Germinal center (tissue), 1 donor: ENCODE measurements at regions not wholly inside any gene's neighbourhood (a gene's known extent, or its start where the extent isn't known, plus 50 kb on each side); places are given as distances from the start of the nearest gene placed in this dataset.

Experiments used
- DNase-seq: peaks from one replicate; pipeline ENCODE4 v3.0.0; 2012; ENCODE audit warnings: mixed read lengths, low spot score

DNA sequence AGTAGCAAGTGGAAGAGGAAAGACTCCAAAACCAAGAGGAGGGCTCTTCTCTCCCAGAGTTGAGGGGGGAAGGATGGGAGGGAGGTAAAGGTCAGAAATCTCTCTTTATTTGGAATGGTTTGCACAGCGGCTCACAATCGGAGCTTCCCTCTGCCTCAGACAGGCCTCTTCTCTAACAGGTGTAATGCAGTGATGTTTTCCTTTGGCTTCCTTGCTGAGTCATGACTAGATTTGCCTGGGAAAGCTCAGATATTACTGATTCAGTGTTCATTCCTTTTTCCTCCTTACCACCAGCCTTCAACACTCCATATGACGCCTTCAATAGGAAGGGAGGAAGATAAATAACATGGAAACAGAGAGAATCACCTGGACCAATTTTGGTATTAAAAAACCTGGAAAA lies 136.6 kb downstream of the RNF152 start:
- DNase-seq: no peak

DNA sequence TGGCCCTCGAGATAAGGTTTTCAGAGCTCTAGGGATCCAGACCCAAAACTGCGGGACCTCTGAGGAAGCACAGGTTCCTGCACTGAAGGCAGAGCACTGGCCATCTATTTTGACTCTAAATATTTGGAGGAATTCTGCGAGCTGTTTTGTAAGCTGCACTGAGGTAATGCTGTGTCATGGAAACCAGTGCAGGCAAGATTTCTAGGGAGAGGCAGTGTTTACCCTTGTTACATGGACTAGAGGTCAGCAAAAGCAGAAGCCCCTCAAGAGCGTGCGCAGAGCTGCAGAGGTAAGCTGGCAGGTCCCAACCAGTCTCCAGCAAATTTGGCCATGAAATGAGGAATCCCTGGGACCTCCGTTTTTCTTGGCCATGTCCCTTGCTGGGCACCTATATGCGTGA lies 137.3 kb downstream of the RNF152 start:
- DNase-seq: no peak

DNA sequence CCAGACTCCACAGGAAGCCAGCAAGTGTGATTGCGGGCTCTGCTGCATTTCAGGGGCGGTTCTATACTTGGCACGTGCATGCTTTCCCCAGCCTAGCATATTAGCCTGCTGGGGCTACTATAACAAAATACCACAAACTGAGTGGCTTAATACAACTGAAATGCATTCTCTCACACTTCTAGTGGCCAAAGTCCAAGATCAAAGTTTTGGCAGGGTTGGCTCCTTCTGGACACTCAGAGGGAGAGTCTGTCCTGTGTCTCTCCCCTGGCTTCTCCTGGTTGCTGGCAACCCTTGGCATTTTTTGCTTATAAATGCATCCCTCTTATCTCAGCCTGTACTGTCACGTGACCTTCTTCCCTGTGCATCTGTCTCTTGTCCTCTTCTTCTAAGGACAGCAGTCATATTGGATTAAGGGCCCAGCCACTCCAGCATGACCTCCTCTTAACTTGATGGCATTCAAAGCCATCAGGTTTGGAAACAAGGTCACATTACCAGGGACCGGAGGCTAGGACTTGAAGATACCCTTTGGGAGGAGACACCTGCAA lies 138.7 kb downstream of the RNF152 start:
- DNase-seq: no peak

DNA sequence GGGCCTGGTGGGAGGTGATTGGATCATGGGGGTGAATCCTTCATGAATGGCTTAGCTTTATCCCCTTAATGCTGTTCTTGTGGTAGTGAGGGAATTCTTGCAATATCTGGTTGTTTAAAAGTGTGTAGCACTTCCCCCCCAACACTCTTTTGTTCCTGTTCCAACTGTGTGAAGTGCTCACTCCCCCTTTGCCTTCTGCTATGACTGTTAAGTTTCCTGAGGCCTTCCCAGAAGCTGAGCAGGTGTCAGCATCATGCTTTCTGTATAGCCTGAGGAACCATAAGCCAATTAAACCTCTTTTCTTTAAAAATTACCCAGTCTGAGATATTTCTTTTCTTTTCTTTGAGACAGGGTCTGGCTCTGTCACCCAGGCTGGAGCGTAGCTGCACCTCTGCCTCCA lies 139.4 kb downstream of the RNF152 start:
- DNase-seq: no peak

DNA sequence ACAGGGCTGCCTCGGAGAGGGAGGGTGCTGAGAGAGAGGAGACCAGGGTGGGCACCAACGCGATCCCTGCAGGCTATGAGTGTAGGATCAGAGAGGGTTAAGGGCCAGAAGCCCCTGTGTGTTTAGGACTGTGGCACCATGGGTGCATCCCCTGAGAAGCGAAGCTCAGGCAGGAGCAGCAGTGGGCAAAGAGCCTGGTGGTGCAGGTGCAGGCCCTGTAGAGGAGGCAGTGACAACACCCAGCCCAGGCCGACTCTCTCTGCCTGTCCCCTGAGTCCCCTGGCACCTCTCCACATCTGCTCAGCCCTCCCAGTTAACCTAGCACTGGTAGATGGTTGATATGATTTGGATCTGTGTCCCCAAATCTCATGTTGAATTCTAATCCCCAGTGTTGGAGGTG lies 139.8 kb downstream of the RNF152 start:
- DNase-seq: no peak

DNA sequence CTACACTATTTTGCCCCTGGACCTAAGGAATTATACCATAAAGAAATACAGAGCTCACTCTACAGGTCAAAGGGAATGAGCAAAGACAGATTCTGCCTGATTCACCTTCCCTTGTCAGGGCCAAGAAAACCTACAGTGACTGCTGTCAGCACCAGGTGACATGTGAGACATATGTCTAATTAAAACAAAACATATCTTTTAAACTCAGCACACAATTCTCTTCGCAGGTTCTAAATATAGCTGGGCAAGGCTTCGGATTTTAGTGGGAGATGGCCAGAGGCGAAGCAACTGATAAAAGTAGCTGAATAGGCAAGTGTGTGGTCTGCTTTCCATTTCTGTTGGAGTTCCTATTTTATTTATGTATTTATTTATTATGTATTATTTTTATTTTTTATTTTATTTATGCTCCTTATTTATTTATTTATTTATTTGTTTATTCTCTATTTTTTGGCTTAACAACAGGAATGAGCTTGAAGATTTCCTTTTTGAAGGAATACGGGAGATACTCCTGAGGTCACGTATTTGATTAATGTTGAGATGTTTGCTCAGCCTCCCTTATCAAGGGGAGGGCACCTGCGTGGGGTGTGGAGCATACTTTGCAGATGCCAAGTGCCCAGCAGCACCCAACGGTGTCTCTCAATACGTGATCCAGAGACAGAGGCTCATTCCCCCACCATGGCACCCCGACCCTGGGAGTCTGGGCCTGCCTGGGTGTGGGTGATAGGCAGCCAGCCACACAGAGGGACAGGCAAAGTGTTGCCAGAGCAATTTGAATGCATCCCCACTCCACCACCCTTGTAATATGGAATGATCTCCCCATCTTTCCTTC lies 141.8 kb downstream of the RNF152 start:
- DNase-seq: no peak

DNA sequence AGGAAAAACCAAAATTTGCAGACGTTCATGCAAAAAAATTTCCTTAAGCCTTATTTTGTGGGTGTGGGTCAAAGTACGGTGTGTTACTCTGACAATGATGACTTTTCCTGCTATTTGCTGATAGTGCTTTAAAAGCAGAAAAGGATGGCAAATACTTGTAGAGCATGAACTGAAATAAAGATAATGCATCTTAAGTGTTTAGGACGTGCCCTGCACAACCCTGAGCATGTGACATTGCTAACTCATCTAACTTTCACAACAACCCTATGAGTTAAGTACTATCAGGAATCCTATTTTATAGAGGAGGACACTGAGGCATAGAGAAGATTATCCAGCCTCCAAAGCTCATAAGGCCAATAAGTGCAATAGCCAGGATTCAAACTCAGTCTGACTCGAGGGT lies 143.3 kb downstream of the RNF152 start:
- DNase-seq: no peak

DNA sequence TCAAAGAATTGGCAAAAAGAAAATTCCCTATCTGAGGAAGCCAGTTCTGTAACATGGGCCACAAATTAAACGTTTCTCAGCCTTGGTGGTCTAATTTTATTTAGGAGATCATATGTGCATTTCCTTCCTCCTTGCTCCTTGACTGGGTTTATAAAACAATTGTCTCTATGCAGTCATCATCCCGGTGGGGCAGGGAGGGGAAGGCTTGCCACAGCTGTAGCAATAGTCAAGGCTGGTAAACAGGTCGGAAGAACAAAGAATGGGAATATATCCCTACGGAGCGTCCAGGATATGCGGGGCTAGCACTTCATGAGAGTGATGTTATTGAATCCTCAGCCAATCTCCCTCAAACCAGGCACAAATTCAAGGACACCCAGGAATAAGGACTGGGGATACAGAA lies 143.8 kb downstream of the RNF152 start:
- no peak for DNase-seq

DNA sequence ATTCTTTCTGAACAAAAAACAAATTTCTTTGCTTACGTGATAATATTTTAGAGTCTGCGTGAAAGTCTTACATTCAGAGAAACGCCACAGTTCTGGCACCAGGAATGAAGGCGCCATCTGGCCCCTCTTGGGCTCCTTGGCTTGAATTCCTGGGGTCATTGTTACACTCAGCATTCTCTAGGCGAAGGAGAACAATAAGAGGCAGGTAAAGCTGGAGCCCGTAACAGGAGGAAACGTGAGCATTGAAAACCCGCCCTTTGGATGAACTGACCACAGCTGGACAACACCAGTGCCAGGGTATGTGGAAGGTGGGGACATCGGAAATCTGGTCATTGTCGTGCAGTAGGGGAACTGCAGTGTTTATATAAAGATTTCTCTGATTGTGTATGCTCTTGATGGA lies 144.8 kb downstream of the RNF152 start:
- DNase-seq: no peak

DNA sequence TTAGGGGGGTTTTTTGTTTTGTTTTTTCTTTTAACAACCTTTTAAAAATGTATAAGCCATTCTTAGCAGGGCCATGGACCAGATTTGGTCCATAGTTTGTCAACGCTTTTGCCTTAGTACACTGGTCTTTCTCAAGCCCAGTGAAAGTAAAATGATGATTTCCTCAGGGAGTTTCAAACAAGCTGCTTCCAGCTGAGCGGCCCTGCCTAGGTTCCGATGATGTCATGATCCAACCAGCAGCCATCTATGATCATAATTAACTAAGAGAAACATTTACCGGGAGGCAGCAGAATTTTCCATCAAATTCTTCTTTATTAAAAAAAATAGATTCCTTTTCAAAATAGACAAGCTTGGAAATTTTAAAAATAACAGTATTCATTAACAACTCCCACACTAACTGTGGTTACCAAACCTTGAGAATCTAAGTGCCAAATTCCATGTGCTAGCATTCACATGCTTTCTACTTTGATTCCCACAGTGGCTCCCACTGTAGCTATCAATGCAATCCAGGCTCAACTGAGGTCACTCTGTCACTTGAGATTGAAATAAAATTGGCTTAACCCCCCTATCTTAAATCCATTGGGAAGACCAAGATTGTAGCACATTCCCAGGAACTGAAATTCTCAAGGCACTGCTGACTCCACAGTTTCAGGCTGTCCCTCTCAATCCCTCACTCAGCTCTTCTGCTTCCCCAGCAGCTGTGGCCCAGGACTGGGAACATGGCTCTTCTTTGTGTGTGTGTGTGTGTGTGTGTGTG lies 148.9 kb downstream of the RNF152 start:
- DNase-seq: no peak

DNA sequence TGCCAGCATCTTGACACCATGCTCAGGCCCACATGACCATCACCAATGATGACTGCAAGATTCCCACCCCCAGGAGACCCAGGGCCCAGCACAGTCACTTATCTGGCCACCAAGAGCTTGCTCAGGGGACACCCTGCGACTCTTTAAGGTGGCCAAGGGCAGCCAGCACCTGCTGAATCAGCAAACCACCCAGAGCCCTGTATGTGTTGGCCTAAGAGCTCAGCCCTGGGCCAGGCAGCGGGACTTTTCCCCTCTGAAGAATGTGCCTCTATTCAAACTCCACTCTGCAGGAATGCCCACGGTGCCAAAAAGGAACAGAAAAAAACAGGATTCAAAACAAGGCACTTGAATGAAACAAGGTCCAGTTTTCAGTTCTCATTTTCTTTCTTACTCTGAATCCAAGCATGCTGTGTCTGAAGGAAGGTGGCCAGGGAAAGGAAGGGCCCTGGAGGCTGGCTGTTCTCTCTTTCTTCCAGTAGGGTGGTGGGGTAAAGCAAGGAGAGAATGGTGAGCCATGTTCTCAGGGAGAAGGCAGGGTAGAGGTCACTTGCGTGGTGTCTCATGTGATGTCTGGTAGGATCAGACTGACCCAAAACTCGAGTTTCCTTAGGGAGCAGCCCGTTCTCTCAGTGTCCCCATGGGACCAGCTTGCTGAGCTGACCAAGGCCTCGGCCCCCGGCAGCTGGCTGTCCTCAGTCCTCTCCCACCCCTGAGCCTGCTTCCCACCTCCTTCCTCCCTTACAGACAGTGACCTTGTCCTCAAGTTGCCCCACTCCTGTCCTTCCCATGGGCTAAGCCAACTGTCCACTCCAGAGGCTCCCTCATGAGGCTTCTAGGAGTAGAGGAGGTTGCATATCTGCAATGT lies 150.0 kb downstream of the RNF152 start:
- no peak for DNase-seq

DNA sequence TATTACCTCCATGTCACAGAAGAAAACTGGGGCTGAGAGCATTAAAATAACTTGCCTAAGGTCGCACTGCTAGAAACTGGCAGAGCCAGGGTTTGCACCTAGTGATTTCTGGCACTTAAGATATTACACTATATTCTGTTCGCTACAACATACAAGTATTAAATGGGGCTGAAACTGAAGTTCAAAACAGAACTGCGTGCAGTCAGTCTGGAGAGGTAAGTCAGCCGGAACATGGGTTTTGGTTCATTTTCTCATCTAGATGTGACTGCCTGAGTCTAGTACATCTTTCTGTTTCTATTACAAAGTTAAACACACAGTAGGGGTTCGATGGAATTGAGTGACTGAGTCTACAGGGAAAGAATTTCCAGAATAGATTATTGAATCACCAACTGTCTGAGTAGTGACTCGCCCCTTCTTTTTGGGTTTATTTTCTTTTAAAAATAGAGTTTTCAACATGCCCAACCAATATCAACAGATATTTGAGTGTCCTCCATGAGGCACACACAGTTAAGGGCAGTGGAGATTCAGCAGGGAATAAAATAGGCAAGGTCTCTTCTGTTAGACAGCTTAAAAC lies 150.8 kb downstream of the RNF152 start:
- no peak for DNase-seq

DNA sequence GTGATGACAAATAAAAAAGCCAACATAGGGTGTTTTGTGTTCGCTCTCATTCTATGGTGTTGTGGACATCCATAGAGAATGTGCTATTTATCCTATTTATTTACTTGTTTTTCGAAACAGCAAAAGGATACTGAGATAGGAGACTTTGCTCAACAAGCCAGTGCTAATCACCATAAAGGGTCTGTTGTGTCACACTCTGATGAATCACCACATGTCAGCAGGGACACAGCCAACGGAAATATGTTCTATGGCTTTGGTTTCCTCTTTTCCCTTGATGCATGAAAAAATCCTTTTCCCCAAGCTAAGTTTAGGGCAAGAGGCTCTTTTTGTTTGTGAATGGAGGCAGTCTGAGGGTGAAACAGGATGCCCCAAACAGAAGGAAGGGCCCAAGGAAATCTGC lies 154.3 kb downstream of the RNF152 start:
- DNase-seq: no peak

DNA sequence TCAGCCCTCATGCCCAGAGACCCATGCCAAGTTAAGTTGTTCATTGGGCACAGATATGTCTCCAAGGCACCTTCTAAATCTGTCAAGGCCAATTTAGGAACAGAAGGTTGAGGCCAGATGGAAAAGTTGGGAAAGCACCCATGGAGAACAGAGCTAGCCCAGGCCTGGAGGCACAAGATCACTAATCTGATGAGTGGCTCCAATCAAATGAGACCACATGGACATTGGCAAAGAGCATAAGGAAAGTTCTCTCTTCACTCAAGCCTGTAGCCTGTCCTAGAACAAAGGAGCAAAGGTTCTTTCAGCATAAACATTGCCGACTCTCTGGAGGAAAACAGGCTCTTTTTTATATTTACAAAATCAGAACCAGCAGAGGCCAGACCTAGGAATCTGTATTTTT lies 154.8 kb downstream of the RNF152 start:
- no peak for DNase-seq

DNA sequence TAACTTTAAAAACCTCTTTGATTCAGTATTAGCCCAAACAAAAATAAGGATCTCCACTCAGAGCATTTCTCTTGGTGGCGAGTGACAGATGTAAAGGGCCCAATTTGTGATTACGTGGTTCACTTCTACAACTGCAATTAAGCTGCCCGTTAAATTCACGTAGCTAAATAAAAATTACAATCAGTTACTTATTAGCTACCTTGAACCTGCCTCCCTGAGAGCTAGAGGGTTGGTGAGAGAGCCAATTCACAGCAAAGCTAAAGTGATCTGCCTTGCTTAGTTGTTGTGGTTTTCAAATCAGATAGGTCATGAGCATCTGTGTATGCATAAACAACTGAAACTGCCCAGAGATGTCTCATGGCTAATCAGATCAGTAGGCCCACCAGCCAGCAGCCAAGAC lies 156.7 kb downstream of the RNF152 start:
- no peak for DNase-seq

DNA sequence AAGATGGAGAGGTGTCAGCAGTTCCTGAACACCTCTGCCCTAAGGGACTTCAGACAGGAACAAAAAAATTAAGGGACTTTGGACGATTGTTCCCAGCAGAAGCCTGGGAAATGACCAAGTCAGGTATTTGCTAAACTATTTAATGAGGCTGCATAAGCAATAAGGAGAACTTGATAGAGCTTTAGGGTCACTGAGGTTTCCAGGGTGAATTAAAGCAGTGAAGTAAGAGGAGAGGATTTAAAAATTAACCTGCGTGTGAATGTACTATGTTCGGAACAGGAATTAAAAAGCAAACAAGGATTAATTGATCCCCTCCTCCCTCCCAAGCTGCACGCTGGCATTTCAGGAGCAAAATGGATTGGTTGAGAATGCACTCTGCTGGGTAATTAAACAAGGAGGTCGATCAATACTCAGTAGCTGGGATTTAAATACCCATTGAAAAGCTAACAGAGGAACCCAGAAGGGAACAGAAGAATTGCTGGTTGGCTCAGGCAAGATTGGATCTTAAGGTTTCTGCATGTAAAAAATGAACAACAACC lies 157.2 kb downstream of the RNF152 start:
- no peak for DNase-seq

DNA sequence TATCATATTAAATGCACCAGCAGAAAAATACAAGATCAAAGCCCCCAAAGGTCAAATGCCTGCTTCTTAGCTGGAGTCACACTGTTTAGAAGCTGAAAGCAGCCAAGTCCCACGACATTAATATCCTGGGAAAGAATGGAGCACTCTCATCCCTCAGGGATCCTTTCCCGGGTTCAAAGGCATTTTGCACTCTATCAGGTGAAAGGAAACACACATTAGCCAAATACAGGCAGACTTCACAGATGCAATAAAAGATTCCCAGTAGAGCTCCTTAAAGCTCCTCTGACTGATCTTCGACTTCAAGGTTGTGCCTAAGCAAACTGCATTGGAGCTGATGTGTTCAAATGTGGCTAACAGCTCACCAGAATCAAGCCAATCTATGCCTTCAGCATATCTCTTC lies 158.4 kb downstream of the RNF152 start:
- no peak for DNase-seq

DNA sequence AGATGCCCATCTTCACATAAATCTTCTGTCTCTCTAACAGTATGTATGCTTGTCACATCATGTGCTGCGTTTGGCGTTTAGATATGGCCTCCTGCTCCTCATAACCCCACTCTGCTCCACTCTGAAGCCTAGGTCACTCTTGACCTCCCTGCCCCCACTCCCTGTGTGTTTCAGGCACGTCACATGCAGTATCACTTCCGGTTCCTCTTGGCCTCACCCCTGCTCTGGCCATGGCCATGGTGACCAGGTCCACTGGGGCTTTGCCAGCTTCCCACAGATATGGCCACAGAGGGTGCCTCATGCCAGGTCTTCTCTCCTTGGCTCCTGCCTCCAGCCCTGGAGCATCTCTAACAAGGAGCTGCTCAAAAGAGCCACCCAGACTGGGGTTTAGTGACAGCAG lies 160.0 kb downstream of the RNF152 start:
- no peak for DNase-seq

DNA sequence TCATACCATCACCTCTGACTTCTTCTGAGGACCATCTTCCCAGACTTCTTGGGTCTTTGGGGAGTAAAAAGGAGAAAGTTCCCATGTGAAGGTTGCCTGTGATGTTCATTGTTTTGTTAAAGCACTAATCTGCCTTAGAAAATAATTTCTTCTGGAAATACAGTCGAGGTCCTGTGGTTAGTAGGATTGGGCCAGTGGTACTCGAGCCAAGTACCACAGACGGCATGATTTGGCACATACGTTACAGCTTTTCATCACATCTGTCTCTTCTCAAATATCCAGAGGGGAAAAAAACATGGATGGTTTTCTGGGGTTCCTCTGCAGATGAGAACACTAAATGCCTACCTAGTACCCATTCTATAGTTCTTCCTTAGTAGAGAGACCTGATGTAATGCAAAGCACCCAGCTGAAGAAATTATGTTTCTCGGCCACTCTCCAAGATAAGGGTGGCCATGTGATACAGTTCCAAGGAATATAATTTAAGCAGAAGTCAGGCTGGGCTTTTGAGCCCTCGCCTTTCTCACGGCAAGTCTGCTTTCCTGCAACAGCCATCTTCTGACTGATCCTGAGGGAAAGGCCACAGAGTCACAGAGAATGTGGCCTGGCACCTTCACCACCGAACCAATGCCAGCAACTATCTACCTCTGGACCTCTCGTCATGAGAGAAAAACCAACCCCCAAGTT lies 161.0 kb downstream of the RNF152 start:
- DNase-seq: no peak

DNA sequence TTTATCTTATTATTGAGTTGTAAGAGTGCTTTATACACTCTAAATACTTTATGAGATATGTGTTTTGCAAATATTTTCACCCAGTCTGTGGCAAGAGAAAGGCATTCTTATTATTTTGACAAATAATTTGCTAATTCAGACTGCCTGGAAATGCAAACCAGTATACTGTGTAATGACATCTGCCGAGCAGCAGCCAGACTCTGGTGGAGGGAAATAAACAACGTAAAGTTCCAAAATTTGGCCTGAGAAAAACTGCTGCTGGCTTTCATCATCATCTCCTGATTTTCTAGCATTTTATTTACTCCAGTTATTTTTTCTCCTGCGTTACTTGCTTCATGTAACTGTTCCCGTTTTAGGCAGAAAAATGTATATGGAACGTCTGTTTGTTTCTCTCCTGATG lies 161.6 kb downstream of the RNF152 start:
- DNase-seq: no peak

DNA sequence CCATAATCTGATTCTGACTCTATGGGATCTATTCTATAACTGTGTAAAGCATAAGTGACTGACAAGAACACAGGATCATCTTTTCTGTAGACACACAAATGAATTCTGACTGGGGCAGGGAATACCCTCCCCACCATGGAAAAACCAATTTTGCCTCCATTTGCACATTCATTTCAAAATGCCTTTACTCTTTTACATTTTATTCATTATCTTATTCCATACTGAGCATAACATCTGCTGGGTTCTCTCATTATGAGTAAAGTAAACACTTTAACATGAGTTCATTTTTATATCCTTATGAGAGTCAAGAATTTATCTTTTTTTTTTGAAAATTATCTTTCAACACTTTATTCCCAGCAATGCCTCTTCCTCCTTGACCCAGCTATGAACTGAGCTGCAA lies 163.5 kb downstream of the RNF152 start:
- no peak for DNase-seq
